ENCODE measurements at regions not wholly inside any gene's neighbourhood (a gene's known extent, or its start where the extent isn't known, plus 50 kb on each side); places are given as distances from the start of the nearest gene placed in this dataset.

DNA sequence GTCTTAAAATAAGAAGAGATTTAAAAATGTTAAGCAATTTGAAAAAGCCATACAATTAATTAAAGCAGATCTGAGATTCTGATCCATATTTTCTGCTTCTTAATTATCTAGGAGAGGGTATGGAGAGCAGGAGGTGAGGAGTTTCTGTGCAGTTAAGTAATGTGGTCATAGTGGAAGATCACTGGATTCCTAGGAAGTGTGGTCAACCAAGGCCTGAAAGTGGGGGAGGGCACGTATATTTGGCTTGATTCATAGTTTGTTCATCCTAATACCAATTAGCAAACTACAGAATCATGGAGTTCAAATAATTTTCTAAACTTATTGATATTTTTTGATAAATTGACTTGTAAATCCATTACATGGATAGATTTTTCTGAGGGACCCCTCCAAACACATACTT, 768.3 kb downstream of the RAPGEF2 start:
- TF ChIP-seq, protein P1, sequence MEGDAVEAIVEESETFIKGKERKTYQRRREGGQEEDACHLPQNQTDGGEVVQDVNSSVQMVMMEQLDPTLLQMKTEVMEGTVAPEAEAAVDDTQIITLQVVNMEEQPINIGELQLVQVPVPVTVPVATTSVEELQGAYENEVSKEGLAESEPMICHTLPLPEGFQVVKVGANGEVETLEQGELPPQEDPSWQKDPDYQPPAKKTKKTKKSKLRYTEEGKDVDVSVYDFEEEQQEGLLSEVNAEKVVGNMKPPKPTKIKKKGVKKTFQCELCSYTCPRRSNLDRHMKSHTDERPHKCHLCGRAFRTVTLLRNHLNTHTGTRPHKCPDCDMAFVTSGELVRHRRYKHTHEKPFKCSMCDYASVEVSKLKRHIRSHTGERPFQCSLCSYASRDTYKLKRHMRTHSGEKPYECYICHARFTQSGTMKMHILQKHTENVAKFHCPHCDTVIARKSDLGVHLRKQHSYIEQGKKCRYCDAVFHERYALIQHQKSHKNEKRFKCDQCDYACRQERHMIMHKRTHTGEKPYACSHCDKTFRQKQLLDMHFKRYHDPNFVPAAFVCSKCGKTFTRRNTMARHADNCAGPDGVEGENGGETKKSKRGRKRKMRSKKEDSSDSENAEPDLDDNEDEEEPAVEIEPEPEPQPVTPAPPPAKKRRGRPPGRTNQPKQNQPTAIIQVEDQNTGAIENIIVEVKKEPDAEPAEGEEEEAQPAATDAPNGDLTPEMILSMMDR (IDR thresholded peaks at IDR 0.05), result no peak
- no peak for TF ChIP-seq POLR2A (IDR thresholded peaks at IDR 0.05)
